ENCODE measurements at regions not wholly inside any gene's neighbourhood (a gene's known extent, or its start where the extent isn't known, plus 50 kb on each side); places are given as distances from the start of the nearest gene placed in this dataset.
"Not testable (repeated sequence)": the region's sequence is repeated elsewhere in the genome, so short reads cannot be mapped to it uniquely, and the experiment has no call there.

DNA sequence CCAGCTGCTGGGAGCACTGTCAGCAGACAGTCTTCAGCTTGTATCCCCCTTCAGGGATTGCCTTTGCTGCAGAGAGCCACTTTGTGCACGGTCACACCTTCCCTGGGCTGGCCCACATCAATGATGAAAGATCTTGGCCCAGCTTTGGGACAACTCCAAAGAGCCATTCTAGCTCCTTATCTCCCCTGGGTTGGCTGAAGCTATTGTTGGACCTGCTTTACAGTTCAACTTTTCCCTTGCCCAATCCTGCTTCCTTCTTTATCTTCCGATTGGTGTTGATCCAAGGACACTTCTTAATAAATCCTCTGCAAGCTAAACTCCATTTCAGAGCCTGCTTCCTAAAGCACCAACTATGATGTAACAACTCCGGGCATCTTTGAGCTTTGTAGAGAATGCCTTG lies 466.4 kb downstream of the KLF12 start:
- POLR2A ChIA-PET = no interaction called here
- ATAC-seq = no peak
- Mint-ChIP-seq H3K27me3 (ENCODE audit: low read depth) (peaks cover 4% of the 10 kb centered on the region), H3K4me3 (no peak overlapping the region), H3K4me1 (ENCODE audit: low read depth) (no peaks in the 10 kb centered on the region), H3K27ac (no peak overlapping the region), H3K36me3 (ENCODE audit: low read depth) (no peaks in the 10 kb centered on the region), H3K9me3 (ENCODE audit: insufficient read depth) (no peaks in the 10 kb centered on the region)
- CTCF ChIA-PET = no interaction called here
- no peak for DNase-seq

DNA sequence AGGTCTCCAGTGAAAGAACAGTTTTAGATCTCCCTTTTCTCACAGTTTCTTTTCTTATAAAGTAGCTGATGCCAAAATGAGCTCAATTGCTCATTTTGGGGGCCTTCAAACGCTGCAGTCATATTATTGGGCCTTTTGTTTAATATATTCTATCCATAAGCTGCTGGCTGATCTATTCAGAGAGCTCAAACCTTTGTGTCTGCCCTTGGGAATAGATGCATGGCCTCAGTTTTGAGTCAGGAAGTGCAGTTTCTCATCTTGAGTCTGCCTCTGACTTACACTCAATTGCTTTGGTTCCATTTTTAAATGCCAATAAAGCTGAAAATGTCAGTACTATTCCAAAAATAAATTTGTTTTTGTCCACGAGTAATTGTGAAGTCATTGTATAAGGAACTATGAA lies 468.9 kb downstream of the KLF12 start:
- peaks cover 3% of the 10 kb centered on the region for H3K4me1 Mint-ChIP-seq (ENCODE audit: low read depth)
- H3K36me3 Mint-ChIP-seq (ENCODE audit: low read depth) = no peaks in the 10 kb centered on the region
- CTCF ChIA-PET = interaction anchor here (1.2 kb wide), 1 partner anchor 16 kb away, joined by 3 read pairs; no protein-coding TSS in a partner anchor
- H3K9me3 Mint-ChIP-seq (ENCODE audit: insufficient read depth) = no peaks in the 10 kb centered on the region
- no peak for DNase-seq
- ATAC-seq = no peak
- no peak overlapping the region for H3K4me3 Mint-ChIP-seq
- H3K27ac Mint-ChIP-seq = no peak overlapping the region
- peaks cover 4% of the 10 kb centered on the region for H3K27me3 Mint-ChIP-seq (ENCODE audit: low read depth)
- POLR2A ChIA-PET = no interaction called here

DNA sequence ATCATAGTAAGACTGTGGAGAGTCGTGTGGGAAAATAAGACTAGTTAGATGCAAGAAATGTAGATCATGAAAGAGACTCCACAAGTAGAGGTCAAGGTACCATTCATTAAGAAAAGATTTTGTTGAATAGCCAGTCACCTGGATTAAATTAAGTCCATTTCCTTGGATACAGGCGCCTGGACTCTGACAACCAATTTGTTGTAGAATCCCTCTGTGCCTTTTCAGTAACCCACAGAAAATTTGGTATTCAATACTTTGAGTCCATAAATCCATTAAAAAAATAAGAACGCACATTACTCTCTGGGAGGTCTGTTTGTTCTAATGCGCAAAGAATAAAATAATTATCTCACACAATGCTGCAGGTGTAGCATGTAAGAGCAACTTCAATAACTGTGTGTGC lies 469.4 kb downstream of the KLF12 start:
- Mint-ChIP-seq H3K4me1 (ENCODE audit: low read depth) (peaks cover 3% of the 10 kb centered on the region), H3K27ac (no peak overlapping the region), H3K4me3 (no peak overlapping the region), H3K27me3 (ENCODE audit: low read depth) (peaks cover 4% of the 10 kb centered on the region), H3K9me3 (ENCODE audit: insufficient read depth) (no peaks in the 10 kb centered on the region), H3K36me3 (ENCODE audit: low read depth) (no peaks in the 10 kb centered on the region)
- DNase-seq = no peak
- no peak for ATAC-seq
- POLR2A ChIA-PET = no interaction called here
- CTCF ChIA-PET = interaction anchor here (1.2 kb wide), 1 partner anchor 16 kb away, joined by 3 read pairs; no protein-coding TSS in a partner anchor

DNA sequence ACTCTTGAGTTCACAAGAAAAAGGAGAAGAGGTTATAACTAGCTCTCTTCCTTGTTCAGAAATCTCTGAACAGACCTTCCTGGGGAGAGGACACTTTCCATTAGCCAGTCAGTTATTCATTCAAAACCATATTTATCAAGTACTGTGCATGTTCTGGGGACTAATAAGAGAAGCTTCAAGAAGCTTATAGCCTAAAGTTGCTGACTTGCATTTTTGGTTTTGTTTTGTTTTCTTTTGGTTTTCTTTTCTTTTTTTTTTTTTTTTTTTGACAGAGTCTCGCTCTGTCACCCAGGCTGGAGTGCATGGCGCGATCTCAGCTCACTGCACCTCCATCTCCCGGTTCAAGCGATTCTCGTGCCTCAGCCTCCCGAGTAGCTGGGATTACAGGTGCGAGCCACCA lies 471.4 kb downstream of the KLF12 start:
- Mint-ChIP-seq H3K27me3 (ENCODE audit: low read depth) (peaks cover 4% of the 10 kb centered on the region), H3K4me3 (no peak overlapping the region), H3K36me3 (ENCODE audit: low read depth) (no peaks in the 10 kb centered on the region), H3K4me1 (ENCODE audit: low read depth) (peaks cover 3% of the 10 kb centered on the region), H3K27ac (no peak overlapping the region), H3K9me3 (ENCODE audit: insufficient read depth) (no peaks in the 10 kb centered on the region)
- POLR2A ChIA-PET = no interaction called here
- no peak for ATAC-seq
- no peak for DNase-seq
- CTCF ChIA-PET = no interaction called here

DNA sequence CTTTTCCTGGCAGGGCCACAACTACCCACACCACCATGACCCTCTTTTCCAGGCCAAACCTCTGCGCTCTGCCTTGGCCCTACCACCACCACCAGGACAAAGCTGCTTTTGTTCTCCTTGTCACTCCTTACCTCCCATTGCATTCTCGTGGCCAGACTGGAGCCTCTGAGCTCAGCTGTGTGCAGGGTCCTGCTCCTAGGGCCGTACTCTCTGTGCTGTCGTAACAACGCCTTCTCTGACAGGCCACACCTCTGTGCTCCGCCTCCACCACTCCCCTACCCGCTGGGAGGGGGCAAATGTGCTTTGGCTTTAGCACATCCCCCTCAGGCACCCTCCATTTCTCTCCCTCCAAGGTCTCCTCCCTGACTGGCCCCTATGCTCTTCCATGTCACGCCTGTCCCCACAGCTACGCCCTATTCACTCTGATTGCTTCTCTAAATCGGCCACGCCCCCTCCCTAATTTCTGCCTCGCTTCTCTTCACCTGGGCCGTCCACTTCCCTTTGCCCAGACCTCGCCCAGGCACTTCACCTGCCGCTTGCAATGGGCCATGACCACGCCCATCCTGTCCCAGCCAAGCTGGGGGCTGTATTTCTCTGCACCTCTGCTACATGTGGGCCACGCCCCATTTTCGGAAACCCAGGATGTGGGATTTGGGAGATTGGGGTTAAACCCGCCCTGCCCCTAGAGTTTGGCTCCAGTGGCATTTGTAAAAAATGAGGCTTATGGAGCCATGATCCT lies 472.3 kb downstream of the KLF12 start:
- ChIA-PET POLR2A (no interaction called here), CTCF (no interaction called here)
- H3K9me3 Mint-ChIP-seq (ENCODE audit: insufficient read depth) = no peaks in the 10 kb centered on the region
- DNase-seq (no peak), ATAC-seq (no peak)
- no peak overlapping the region for H3K4me3 Mint-ChIP-seq
- H3K4me1 Mint-ChIP-seq (ENCODE audit: low read depth) = peaks cover 3% of the 10 kb centered on the region
- no peaks in the 10 kb centered on the region for H3K36me3 Mint-ChIP-seq (ENCODE audit: low read depth)
- no peak overlapping the region for H3K27ac Mint-ChIP-seq
- H3K27me3 Mint-ChIP-seq (ENCODE audit: low read depth) = peaks cover 4% of the 10 kb centered on the region

DNA sequence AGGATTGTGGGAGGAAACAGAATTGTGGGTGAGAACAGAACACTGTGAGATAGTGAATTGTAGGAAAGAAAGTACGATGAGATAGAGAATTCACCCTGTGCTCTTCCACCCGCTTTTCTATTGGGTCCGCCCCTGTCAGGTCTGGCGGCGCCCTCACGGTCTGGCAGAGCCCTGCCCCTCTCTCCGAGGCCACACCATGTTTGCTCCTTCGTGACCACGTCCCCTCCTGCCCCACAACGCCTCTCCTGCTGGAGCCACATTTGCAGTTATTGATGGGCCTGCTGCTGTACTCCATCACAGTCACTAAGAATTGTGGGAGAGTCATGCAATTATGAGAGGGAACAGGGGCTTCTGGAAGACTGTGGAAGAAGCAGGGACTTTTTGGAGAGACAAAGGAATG lies 473.1 kb downstream of the KLF12 start:
- H3K27me3 Mint-ChIP-seq (ENCODE audit: low read depth) = peaks cover 1% of the 10 kb centered on the region
- no peak overlapping the region for H3K4me3 Mint-ChIP-seq
- peaks cover 3% of the 10 kb centered on the region for H3K4me1 Mint-ChIP-seq (ENCODE audit: low read depth)
- CTCF ChIA-PET = no interaction called here
- H3K9me3 Mint-ChIP-seq (ENCODE audit: insufficient read depth) = no peaks in the 10 kb centered on the region
- no peak for DNase-seq
- POLR2A ChIA-PET = no interaction called here
- no peaks in the 10 kb centered on the region for H3K36me3 Mint-ChIP-seq (ENCODE audit: low read depth)
- H3K27ac Mint-ChIP-seq = no peak overlapping the region
- ATAC-seq = no peak

DNA sequence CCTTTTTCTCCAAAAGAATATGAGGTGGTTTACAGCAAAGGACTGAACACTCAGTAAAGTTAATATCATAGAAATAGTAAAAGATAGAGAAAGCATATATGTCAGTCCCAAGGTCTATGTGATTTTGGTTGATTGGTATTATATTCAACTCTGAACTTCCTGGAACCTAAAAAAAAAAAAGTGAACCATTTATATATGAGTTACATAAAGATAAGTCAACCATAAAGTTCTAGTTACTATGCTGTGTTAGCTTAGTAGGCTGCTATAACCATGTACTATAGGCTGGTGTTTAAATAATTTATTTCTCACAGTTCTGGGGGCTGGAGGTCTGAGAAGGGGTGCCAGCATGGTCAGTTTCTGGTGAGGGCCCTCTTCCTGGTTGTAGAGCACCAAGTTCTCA lies 475.6 kb downstream of the KLF12 start:
- no peak for ATAC-seq
- Mint-ChIP-seq H3K36me3 (ENCODE audit: low read depth) (no peaks in the 10 kb centered on the region), H3K4me1 (ENCODE audit: low read depth) (peaks cover 3% of the 10 kb centered on the region), H3K27ac (no peak overlapping the region), H3K4me3 (no peak overlapping the region), H3K27me3 (ENCODE audit: low read depth) (no peaks in the 10 kb centered on the region), H3K9me3 (ENCODE audit: insufficient read depth) (no peaks in the 10 kb centered on the region)
- ChIA-PET POLR2A (no interaction called here), CTCF (no interaction called here)
- DNase-seq = no peak

DNA sequence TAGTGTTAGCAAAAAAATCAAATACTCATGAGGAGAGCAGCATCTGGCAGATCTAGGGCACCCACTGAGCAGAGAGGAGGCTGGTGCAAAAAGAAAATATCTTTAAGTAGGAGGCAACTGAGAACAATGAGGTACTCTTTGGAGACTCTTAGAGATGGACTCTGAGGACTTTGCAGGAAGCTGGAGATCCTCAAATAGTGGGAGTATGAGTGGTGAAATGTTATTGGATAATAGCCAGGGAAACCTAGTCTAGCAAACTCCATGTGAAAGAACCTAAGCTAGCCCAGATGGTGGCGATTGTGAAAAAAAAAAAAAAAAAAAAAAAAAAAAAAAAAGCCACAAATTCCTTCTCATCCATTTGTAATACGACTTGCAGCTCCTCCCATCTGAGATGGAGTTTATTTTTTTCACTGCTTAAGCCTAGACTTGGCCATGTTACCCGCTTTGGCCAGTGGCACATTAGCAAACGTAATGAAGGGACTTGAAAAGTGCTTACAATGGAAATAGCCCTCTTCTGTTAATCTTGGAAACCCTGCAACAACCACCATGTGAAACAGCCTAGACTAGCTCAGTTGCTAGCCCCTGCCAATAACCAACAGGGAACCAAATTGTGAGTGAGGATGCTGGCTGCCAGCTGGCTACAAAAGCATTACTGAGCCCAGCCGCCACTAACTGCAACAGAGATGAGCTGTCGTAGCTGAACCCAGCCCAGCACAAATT lies 476.2 kb downstream of the KLF12 start:
- DNase-seq (no peak), ATAC-seq (no peak)
- Mint-ChIP-seq H3K9me3 (ENCODE audit: insufficient read depth) (no peaks in the 10 kb centered on the region), H3K27me3 (ENCODE audit: low read depth) (no peaks in the 10 kb centered on the region), H3K36me3 (ENCODE audit: low read depth) (no peaks in the 10 kb centered on the region), H3K4me1 (ENCODE audit: low read depth) (peaks cover 3% of the 10 kb centered on the region), H3K27ac (no peak overlapping the region), H3K4me3 (no peak overlapping the region)
- CTCF ChIA-PET = no interaction called here
- POLR2A ChIA-PET = no interaction called here

DNA sequence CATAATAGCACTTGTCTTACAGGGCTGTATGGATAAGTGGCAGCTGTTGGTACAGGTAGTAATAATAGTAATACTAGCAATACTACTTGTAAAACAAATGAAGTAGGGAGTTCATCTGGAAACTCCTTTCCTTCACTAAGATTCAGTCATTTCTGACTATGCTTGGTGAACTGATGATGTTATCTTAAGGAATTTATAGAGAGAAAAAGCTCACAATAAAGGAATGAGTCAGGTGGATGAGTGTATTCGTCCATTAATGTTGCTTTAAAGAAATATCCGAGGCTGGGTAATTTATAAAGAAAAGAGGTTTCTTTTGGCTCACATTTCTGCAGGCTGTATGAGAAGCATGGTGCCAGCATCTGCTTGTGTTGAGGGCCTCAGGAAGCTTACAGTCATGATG lies 477.3 kb downstream of the KLF12 start:
- CTCF ChIA-PET = no interaction called here
- Mint-ChIP-seq H3K27ac (no peak overlapping the region), H3K9me3 (ENCODE audit: insufficient read depth) (no peaks in the 10 kb centered on the region), H3K27me3 (ENCODE audit: low read depth) (no peaks in the 10 kb centered on the region), H3K36me3 (ENCODE audit: low read depth) (no peaks in the 10 kb centered on the region), H3K4me1 (ENCODE audit: low read depth) (no peaks in the 10 kb centered on the region), H3K4me3 (no peak overlapping the region)
- no peak for ATAC-seq
- POLR2A ChIA-PET = no interaction called here
- DNase-seq = no peak

DNA sequence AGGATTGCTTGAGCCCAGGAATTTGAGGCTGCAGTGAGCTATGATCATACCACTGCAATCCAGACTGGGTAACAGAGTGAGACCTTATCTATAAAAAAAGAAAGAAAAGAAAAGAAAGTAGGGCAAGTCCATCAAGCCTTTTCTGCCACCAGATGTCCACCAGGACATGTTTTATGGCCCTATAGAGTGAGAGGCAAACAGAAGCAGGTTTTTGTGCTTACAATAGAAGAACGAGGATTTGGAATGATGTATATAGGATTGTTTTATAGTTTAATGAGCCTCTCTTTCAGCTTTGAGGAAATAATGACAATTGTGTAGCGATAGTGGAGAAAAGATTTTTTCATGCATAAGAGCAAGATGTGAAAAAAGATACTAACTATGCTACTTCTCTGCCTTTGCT lies 480.5 kb downstream of the KLF12 start:
- peaks cover 3% of the 10 kb centered on the region for H3K9me3 Mint-ChIP-seq (ENCODE audit: insufficient read depth)

DNA sequence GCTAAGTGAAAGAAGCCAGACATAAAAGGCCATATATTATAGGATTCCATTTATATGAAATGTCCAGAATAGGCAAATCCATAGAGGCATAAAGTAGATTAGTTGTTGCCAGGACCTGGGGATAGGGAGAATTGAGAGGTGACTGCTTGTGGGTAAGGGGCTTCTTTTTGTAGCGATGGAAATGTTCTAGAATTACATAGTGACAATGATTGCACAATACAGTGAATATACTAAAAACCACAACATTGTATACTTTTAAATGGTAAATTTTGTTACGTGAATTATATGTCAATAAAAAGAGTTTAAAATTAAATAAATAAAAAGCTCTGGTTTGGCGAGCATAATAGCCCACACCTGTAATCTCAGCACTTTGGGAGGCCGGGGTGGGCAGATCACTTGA lies 486.8 kb downstream of the KLF12 start:
- H3K9me3 Mint-ChIP-seq (ENCODE audit: insufficient read depth) = peaks cover 10% of the 10 kb centered on the region

More for the DNA sequence above, 480.5 kb downstream of the KLF12 start:
- H3K27ac Mint-ChIP-seq = no peak overlapping the region
- H3K4me1 Mint-ChIP-seq (ENCODE audit: low read depth) = no peaks in the 10 kb centered on the region
- CTCF ChIA-PET = no interaction called here
- POLR2A ChIA-PET = no interaction called here
- H3K36me3 Mint-ChIP-seq (ENCODE audit: low read depth) = no peaks in the 10 kb centered on the region
- no peak overlapping the region for H3K4me3 Mint-ChIP-seq
- H3K27me3 Mint-ChIP-seq (ENCODE audit: low read depth) = no peaks in the 10 kb centered on the region
- DNase-seq (no peak), ATAC-seq (no peak)

DNA sequence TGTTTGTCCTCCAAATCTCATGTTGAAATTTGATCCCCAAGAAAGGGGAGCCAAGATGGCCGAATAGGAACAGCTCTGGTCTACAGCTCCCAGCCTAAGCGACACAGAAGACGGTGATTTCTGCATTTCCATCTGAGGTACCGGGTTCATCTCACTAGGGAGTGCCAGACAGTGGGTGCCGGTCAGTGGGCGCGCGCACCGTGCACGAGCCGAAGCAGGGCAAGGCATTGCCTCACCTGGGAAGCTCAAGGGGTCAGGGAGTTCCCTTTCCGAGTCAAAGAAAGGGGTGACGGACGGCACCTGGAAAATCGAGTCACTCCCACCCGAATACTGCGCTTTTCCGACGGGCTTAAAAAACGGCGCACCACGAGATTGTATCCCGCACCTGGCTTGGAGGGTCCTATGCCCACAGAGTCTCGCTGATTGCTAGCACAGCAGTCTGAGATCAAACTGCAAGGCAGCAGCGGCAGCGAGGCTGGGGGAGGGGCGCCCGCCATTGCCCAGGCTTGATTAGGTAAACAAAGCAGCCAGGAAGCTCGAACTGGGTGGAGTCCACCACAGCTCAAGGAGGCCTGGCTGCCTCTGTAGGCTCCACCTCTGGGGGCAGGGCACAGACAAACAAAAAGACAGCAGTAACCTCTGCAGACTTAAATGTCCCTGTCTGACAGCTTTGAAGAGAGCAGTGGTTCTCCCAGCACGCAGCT lies 493.6 kb downstream of the KLF12 start:
- DNase-seq; ATAC-seq; H3K27ac Mint-ChIP-seq; H3K27me3 Mint-ChIP-seq (ENCODE audit: low read depth); H3K4me1 Mint-ChIP-seq (ENCODE audit: low read depth); CTCF ChIA-PET; H3K9me3 Mint-ChIP-seq (ENCODE audit: insufficient read depth); H3K4me3 Mint-ChIP-seq; POLR2A ChIA-PET; H3K36me3 Mint-ChIP-seq (ENCODE audit: low read depth): not testable (repeated sequence)

More for the DNA sequence above, 486.8 kb downstream of the KLF12 start:
- ATAC-seq (no peak), DNase-seq (no peak)
- Mint-ChIP-seq H3K36me3 (ENCODE audit: low read depth) (no peaks in the 10 kb centered on the region), H3K4me1 (ENCODE audit: low read depth) (no peaks in the 10 kb centered on the region), H3K4me3 (no peak overlapping the region), H3K27me3 (ENCODE audit: low read depth) (no peaks in the 10 kb centered on the region), H3K27ac (no peak overlapping the region)
- ChIA-PET POLR2A (no interaction called here), CTCF (no interaction called here)
